Heart right ventricle (tissue), 16 donors: ENCODE measurements at regions not wholly inside any gene's neighbourhood (a gene's known extent, or its start where the extent isn't known, plus 50 kb on each side); places are given as distances from the start of the nearest gene placed in this dataset.

Experiments
- ATAC-seq, 8 donors: fragments of 200-7000 bp; cut with Tn5 transposase; one replicate each; pipeline ENCODE4 v1.9.1; 2020; ENCODE audit warnings: mild to moderate bottlenecking in 8 of 8, moderate library complexity in 8 of 8, moderate number of reproducible peaks in 1 of 8
- DNase-seq, 2 donors: peaks; one replicate each; pipeline ENCODE4 v3.0.0-alpha.2; 2020
- H3K27ac ChIP-seq, 10 donors: fragments of 200-600 bp; sonication (generic) in 2 of 10; one replicate each; pipeline versions ENCODE4 v1.5.0 to v1.8.0; 2020 to 2022; ENCODE audit warnings: mild to moderate bottlenecking in 3 of 10
- H3K27me3 ChIP-seq, 7 donors: fragments of 200-600 bp; one replicate each; pipeline ENCODE4 v1.8.0; 2021 to 2022; ENCODE audit warnings: mild to moderate bottlenecking in 2 of 7
- H3K36me3 ChIP-seq, 9 donors: fragments of 200-600 bp; sonication (generic) in 1 of 9; one replicate each; pipeline versions ENCODE4 v1.5.0 to v1.8.0; 2020 to 2022; ENCODE audit warnings: mild to moderate bottlenecking in 2 of 9
- H3K4me1 ChIP-seq, 9 donors: fragments of 200-600 bp; sonication (generic) in 1 of 9; one replicate each; pipeline versions ENCODE4 v1.5.0 to v1.8.0; 2020 to 2022; ENCODE audit warnings: mild to moderate bottlenecking in 4 of 9
- H3K4me3 ChIP-seq, 10 donors: fragments of 200-600 bp; sonication (generic) in 2 of 10; one replicate each; pipeline versions ENCODE4 v1.5.0 to v1.8.0; 2020 to 2022; ENCODE audit warnings: mild to moderate bottlenecking in 7 of 10, moderate library complexity in 2 of 10
- H3K9me3 ChIP-seq, 11 donors: fragments of 200-600 bp in 10 of 11; sonication (generic) in 2 of 11; one replicate each; pipeline versions ENCODE4 v1.5.0 to v1.8.0; 2013 to 2022; ENCODE audit warnings: mild to moderate bottlenecking in 2 of 11, control low read depth in 1 of 11, moderate library complexity in 1 of 11
- CTCF ChIP-seq, 9 donors: fragments of 200-600 bp; sonication (generic) in 2 of 9; IDR thresholded peaks; one replicate each; pipeline versions ENCODE4 v1.5.0 to v1.8.0; 2021 to 2022; ENCODE audit warnings: antibody characterized with exemption in 9 of 9, mild to moderate bottlenecking in 5 of 9, moderate library complexity in 1 of 9
- WGBS, 2 donors: extraction: QIAGEN DNeasy Blood & Tissue Kit; methylation state at CpG; one replicate each; pipeline ENCODE4 v1.1.7; 2013; ENCODE audit warnings: inconsistent platforms in 1 of 2; 5-methylcytosine and 5-hydroxymethylcytosine counted together
- intact Hi-C, 10 donors: fragments of 100-400 bp; cut with DNase I; formaldehyde crosslinking; loops; one replicate each; pipeline versions ENCODE4 v1.11.1 to v1.14.2; 2022
- donor health status: Arrhythmogenic right ventricular cardiomyopathy.
- donor health status: ischemic (EF 13 %, LVEDD 7.1; RV severe dilation, severe dysfunction).
- donor health status: healthy with polysubstance abuse.
- donor health status: DM: no; HTN: yes; CAD: no.
- donor health status: DM: no; HTN: no; CAD: no.
- donor health status: ischemic (EF 25% LVEDD 6.9; RV normal size, moderate dysfunction).
- donor health status: ischemic (EF 25% LVEDD 5.7; RV mildly dilated, moderate dysfunction).
- donor health status: healthy.
- donor health status: DM: yes; HTN: yes; CAD: no.
- donor health status: Ischemic cardiomyopathy.
- donor health status: ischemic (EF 35%, LVEDD 5.7; RV mildly dilated, moderate dysfunction).
- donor health status: nonischemic (EF 11% LVEDD 7.7; RV severe dilation, severe dysfunction).
- donor health status: DM: yes; HTN: yes; CAD: no.
- donor health status: PGD.
- donor health status: ischemic (EF 29% LVEDD 5.4; RV normal size, mild dysfunction).
- donor health status: nonischemic (EF 23%, LVEDD 6.1; RV moderate dilation, normal function).

- H3K36me3 ChIP-seq: no peaks in the 10 kb centered on the region
- intact Hi-C loops: no loop called here
- 10 to 22% methylated on average over 1 of the region's 1 CpG for WGBS, 2 donors
- ATAC-seq (no peak), DNase-seq (no peak)
- H3K27ac ChIP-seq: no peak overlapping the region
- no peak for TF ChIP-seq CTCF (IDR thresholded peaks at IDR 0.05)
- H3K4me1 ChIP-seq: no peaks in the 10 kb centered on the region
- H3K9me3 ChIP-seq: no peaks in the 10 kb centered on the region
- no peaks in the 10 kb centered on the region for H3K27me3 ChIP-seq
- H3K4me3 ChIP-seq: no peak overlapping the region
These were observed 336.8 kb downstream of the ARL6IP6 start for GRCh38 chr2:153055182-153055581.

GRCh38 chr2:153052807-153053559 lies 334.6 kb downstream of the ARL6IP6 start:
- intact Hi-C loops: no loop called here
- DNase-seq (no peak), ATAC-seq (no peak)
- H3K27ac ChIP-seq: no peak overlapping the region
- WGBS, 2 donors: 81 to 83% methylated on average over 6 of the region's 6 CpGs
- no peak overlapping the region for H3K4me3 ChIP-seq
- TF ChIP-seq CTCF (IDR thresholded peaks at IDR 0.05): no peak
- H3K27me3 ChIP-seq: no peaks in the 10 kb centered on the region
- no peaks in the 10 kb centered on the region for H3K36me3 ChIP-seq
- H3K9me3 ChIP-seq: no peaks in the 10 kb centered on the region
- H3K4me1 ChIP-seq: no peaks in the 10 kb centered on the region

- WGBS, 2 donors: 44 to 49% methylated on average over 1 of the region's 1 CpG
- DNase-seq (no peak), ATAC-seq (no peak)
- no peak overlapping the region for H3K4me3 ChIP-seq
- intact Hi-C loops: no loop called here
- no peaks in the 10 kb centered on the region for H3K4me1 ChIP-seq
- H3K27ac ChIP-seq: no peak overlapping the region
- peaks cover 0 to 4% (median 0%) of the 10 kb centered on the region in 11 donors for H3K9me3 ChIP-seq
- no peaks in the 10 kb centered on the region for H3K36me3 ChIP-seq
- H3K27me3 ChIP-seq: no peaks in the 10 kb centered on the region
- TF ChIP-seq CTCF (IDR thresholded peaks at IDR 0.05): no peak
These were observed 328.8 kb downstream of the ARL6IP6 start for GRCh38 chr2:153047220-153047619.

- 71 to 86% methylated on average over 1 of the region's 1 CpG for WGBS, 2 donors
- no peaks in the 10 kb centered on the region for H3K27me3 ChIP-seq
- DNase-seq (no peak), ATAC-seq (no peak)
- H3K36me3 ChIP-seq: no peaks in the 10 kb centered on the region
- H3K27ac ChIP-seq: no peak overlapping the region
- H3K4me1 ChIP-seq: no peaks in the 10 kb centered on the region
- no peak overlapping the region for H3K4me3 ChIP-seq
- H3K9me3 ChIP-seq: peaks cover 0 to 7% (median 0%) of the 10 kb centered on the region in 11 donors
- intact Hi-C loops: no loop called here
- no peak for TF ChIP-seq CTCF (IDR thresholded peaks at IDR 0.05)
These were observed 325.0 kb downstream of the ARL6IP6 start for GRCh38 chr2:153043385-153043784.
